IPS-NIHi7 (cell line): ENCODE measurements at regions not wholly inside any gene's neighbourhood (a gene's known extent, or its start where the extent isn't known, plus 50 kb on each side); places are given as distances from the start of the nearest gene placed in this dataset.
A peak's percentile ranks its signal among the peaks of the same experiment; 100 is the strongest.
"Not testable (repeated sequence)": the region's sequence is repeated elsewhere in the genome, so short reads cannot be mapped to it uniquely, and the experiment has no call there.

Experiments used
- DNase-seq: peaks from one replicate; pipeline ENCODE4 v3.0.0; 2012; ENCODE audit warnings: mixed read lengths; ENCODE audit errors: extremely low spot score

DNA sequence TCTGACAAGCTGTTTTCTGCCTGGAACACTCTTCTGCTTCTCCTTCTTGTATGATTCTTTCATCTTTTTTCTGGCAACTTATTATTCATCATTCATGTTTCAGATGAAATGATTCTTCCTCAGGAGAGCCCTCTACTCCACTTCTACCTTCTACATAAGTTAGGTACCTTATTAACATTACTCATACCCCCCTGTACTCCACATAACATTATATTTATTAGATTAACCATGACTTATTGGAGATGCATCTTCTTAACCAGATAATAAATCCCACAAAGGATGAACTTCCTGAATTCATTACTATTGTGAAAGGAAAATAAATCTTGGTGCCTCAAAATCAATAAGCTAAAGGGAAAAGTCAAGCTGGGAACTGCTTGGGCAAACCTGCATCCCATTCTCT, 1636.5 kb upstream of the FLRT2 start:
- DNase-seq: no peak

DNA sequence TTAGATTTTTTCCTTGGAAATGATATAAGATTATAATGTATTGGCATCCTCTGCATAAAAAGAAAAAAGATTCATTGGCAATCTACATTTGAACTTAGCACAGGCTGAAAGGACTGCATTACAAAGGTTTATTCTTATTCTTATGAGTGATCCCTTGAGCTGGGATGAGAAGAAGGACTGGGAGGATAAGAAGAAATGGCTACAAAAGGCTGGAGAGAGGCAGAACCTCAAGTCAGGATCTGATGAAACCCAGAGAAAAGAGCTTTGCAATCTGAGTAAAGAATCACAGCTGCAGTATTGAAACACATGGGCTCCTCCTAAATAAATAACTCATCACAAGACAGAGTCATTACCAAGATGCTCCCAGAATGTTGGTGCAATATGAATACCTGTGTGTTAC, 1635.4 kb upstream of the FLRT2 start:
- DNase-seq: no peak

DNA sequence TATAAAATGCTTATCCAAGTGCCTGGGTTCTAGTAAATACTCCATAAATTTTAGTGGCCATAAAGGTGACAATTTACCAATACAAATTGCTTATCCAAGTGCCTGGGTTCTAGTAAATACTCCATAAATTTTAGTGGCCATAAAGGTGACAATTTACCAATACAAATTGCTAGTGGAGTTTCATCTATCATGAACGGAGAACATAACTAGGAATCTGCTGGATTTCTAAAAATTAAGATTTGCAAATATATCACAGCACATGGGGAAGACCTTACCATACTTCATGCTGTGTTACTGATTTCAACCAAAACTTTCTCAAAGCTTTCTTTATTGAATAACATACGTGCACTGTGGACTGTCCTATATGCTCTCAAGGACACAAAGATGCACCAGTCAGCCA, 1631.4 kb upstream of the FLRT2 start:
- DNase-seq: not testable (repeated sequence)

GRCh38 chr14:83899706-83900105, 1630.2 kb upstream of the FLRT2 start:
- no peak for DNase-seq

DNA sequence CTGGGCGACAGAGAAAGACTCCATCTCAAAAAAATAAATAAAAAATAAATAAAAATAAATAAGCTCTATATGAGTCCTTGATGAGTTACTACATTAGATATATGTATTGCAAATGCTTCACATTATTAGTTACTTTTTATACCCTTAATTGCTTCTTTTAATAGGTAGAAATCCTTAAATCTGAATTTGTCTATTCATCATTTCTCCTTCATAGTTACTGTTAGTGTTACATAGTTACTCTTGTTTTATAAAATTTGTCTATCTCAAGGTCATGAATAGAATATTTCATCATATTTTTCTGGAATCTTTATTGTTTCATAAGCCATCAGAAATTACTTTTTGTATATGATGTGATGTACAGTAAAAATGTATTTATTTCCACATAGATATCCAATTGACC, 1624.8 kb upstream of the FLRT2 start:
- DNase-seq: no peak

DNA sequence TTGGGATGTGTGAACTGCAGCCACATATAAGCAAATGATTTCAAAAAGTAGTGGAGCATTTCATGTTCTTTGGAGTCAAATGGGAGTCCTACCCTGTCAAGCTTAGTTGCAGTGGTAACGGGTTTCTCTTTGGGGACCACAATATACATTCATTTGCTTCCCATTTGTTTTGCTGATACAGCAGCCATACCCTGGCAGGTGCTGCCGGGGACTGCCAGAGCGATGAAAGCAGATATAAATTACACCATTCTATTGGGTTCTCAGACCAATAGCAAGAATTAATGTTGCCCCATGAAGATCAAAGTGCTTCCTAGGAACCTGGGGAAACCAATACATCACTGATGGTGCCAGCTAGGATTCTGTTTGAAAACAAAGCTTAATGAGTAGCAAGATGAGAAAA, 1621.5 kb upstream of the FLRT2 start:
- no peak for DNase-seq

DNA sequence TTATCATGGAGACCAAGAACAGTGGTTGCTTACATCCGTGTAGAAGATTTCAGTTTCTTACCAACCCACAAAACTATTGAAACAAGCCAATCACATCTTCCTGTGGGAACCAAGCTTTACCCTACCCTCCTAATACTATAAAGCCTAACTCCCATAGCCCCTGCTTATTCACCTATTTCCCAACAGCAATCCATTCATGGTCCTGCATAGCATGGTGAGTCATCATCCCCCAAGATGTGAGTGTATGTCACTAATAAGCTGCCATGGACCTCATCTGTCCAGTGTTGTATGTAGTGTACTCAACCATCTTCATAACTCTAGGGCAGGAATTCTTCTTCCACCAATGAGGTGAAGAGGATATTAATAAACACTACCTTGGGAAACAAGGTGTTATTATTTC, 1620.4 kb upstream of the FLRT2 start:
- no peak for DNase-seq

GRCh38 chr14:83912032-83912642, 1617.8 kb upstream of the FLRT2 start:
- no peak for DNase-seq

GRCh38 chr14:83913476-83913875, 1616.5 kb upstream of the FLRT2 start:
- no peak for DNase-seq

DNA sequence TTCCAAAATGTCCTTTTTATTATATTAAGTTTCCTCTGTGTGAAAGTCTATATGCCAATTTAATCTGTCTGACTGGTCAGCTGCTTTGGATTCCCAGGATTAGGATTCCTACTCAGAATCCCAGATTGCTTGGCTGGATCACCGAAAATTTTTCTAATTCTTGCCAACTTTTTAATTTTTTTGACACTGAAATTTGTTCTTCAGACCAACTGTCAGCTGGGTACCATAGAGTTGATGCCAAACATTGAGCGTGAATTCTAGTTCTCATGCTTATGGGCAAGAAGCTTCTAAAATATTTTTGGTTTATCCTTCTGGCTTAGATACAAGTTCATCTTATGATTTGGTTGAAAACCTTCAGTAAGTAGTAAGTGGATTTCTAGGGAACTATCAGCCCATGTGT, 1611.4 kb upstream of the FLRT2 start:
- DNase-seq: no peak

GRCh38 chr14:83919675-83920074, 1610.3 kb upstream of the FLRT2 start:
- not testable (repeated sequence) for DNase-seq

DNA sequence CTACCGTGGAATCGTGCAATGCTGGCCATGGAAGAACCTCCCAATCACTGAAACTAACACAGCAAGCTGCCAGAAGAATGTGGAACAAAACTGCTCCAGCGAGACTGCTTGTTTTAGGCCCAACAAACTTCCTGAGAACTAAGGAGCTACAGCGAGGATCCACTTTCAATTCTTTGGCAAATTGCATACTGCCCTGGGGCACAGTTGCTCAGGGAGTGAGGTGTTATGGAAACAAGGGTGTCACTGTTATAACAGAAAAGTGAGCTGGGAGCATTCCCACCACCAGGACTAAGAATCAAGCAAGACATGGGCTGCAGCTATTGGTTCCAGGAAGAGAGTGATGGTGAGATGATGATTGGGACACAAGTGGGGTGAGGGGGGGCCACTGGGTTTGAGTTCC, 1606.1 kb upstream of the FLRT2 start:
- DNase-seq: no peak

GRCh38 chr14:83924259-83924658, 1605.7 kb upstream of the FLRT2 start:
- no peak for DNase-seq

DNA sequence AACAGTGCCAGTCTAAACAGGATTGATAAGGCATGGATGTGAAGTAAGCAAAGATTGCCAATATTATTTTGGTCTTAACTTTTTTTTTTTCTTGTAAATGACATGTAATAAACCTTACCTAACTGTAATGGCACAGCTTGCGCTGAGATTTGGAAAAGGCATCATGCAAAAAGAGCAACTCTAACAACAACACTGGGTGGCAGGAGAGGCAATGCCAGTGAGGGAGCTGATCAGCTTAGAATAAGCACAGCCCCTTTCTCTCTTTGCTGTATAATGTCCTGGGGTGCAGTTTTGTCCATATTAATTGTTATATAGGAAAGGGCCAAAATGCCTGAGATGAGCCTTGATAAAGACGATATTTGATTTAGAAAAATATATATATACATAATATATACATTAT, 1589.7 kb upstream of the FLRT2 start:
- DNase-seq: peak; percentile 20

GRCh38 chr14:83958359-83958758, 1571.6 kb upstream of the FLRT2 start:
- no peak for DNase-seq

DNA sequence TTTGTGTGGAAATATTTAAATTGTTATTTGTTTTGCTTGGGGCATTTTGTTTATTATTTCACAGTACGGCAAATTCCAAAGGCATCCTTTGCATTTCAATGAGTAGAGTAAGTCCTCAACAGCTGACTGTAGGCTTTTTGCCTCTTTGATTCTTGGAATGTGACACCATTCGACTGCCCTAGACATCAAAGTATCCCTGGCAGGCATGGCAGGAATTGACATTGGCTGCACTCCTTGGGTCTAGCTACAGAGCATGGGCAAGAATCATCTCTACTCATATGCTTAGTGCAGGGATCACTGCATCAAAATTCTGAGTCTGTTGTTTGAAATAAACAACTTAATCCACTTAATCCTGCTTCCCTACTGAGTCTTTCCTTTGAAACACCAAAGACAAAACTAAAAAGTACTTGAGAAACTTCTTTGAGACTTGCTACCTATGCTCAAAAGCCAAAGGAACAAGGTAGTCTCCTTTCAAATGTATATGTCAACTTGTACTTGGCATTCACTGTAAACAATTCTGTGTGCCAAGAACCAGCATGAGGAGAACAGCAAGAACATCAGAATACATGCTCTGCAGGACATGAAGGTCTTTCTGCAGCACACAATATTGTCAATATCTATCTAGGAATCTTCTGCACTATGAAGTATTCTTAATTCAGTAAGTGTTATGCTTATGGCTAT, 1569.0 kb upstream of the FLRT2 start:
- peak; percentile 60 for DNase-seq

DNA sequence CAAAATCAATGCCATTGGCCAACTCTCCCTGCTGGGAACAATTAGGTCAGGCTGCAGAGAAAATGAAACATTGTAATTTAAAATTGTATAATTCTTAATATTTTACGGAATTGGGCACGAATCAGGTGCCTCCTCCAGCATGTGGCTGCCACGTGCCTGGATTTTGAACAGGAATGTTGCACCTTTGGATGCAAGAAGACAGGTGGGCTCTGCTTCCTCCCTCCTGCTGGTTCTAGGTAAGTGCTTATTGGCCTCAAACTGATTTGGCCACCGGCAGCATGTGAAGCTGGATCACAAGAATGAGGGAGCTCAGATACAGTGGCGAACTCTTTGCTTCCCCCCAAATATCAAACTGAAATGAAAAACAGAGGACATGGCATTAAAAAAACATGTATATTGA, 1559.9 kb upstream of the FLRT2 start:
- no peak for DNase-seq

DNA sequence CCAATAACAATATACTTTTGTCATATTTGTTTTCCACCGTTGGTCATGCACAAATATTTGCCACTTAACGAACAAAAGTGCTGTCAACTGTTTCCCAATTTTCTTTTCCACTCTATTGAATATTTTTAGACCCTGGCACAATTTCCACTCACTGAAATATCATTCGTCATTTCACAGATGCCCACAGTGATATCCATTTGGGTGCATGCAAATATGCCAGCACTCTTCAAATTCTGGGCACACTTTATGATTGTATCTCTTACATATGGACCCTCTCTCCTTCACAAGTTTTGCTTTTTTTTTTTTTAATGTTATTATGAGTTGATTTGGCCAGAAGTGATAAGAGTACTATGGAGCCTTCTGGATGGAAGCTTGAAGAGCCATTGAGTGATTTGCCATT, 1557.3 kb upstream of the FLRT2 start:
- DNase-seq: no peak

DNA sequence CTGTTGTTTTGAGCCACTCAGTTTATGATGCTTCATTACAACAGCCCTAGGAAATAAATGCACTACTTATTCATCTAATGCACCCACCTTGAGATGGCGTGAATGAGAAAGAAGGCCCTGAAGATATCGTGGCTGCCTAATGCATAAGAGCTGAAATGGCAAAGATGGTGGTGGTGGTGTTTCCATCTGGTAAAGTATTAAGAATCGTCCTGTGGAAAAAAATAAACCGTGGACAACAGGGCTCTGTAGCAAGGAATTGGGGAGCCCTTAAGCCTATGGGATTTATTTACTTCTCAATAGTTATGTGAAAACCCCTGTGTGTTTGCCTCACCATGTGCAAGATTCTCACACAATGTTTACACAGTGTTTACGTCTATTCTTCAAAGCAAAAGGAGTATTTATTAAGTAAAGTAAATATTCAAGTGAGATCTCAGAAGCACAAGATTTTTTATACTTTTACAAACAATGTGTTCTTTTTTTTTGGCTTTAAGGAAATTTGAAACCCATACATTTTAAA, 1555.2 kb upstream of the FLRT2 start:
- DNase-seq: no peak

DNA sequence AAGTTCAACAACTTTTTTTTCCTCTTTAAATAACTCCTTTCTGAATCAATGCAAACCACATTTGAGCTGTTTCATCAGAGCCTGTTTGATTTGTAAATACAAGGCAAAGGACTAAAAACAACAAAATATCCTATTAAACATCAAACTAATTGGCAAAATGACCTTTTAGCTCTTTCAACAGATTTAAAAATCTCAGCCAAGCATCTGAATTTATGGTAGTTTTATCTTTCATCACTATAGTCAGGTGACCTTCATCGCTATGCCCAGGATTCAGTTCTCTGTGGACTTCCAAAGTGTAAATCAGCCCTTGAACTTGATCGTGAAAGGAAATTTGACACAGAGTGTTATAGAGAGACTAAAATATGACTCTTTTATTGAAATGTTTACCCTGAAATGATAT, 1554.5 kb upstream of the FLRT2 start:
- no peak for DNase-seq

GRCh38 chr14:83975841-83976770, 1553.8 kb upstream of the FLRT2 start:
- peak; percentile 60 for DNase-seq

- no peak for DNase-seq
Measured at GRCh38 chr14:83977583-83977982, 1552.4 kb upstream of the FLRT2 start.
